ENCODE measurements at regions not wholly inside any gene's neighbourhood (a gene's known extent, or its start where the extent isn't known, plus 50 kb on each side); places are given as distances from the start of the nearest gene placed in this dataset.

GRCh38 chr6:84605298-84605697 lies 159.1 kb downstream of the TBX18 start:
- TF ChIP-seq SUZ12 (IDR thresholded peaks at IDR 0.05; ENCODE audit: low read length) (no peak), USF2 (IDR thresholded peaks at IDR 0.05; ENCODE audit: low read length) (no peak), MAX (IDR thresholded peaks at IDR 0.05) (no peak), FOSL1 (IDR thresholded peaks at IDR 0.05; ENCODE audit: insufficient read depth, low read depth, low read length) (no peak), TCF12 (IDR thresholded peaks at IDR 0.05; ENCODE audit: low read depth, low read length) (no peak), ZNF274 (IDR thresholded peaks at IDR 0.05; ENCODE audit: borderline replicate concordance, extremely low read depth, low read length) (no peak)

All from H1 (cell line).